ENCODE measurements at regions not wholly inside any gene's neighbourhood (a gene's known extent, or its start where the extent isn't known, plus 50 kb on each side); places are given as distances from the start of the nearest gene placed in this dataset.

DNA sequence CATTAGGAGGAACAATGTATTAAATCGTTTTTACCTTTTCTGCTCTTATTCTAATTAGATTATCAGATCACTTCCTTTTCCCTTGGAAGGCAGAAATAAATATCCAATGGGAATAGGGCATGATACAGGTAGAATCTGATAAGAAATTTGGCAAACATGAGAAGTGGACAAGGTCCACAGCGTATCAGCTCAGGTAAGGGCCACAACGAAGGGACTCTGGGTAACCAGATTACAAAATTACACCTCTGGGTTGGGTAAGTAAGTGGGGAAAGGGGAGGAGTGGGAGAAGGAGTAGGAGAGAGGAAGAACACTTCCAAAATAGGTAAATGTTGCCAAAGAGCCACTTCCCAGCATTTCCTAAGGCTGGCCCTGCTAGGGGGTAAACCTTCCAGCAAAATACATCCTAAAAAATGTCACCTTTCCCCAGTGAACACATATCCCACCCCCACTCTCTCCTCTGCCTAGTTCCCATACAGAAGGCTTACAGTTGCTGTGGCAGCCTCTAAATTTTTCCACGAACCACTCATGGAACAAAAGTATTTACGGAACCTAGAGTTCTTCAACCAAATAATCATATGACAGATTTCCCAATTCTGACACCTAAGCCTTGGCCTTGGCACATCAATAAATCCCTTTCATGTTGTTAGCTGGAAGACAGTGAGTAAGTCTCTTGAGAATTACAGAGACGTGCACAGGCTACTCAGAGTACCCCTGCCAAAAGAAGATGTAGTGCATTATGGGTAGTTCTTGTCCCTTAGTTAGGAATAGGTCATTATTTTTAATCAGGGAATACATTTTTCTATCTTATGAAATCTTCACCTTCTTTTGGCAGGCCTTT, 51.5 kb upstream of the DLX6 start:
- TF ChIP-seq, protein P1, sequence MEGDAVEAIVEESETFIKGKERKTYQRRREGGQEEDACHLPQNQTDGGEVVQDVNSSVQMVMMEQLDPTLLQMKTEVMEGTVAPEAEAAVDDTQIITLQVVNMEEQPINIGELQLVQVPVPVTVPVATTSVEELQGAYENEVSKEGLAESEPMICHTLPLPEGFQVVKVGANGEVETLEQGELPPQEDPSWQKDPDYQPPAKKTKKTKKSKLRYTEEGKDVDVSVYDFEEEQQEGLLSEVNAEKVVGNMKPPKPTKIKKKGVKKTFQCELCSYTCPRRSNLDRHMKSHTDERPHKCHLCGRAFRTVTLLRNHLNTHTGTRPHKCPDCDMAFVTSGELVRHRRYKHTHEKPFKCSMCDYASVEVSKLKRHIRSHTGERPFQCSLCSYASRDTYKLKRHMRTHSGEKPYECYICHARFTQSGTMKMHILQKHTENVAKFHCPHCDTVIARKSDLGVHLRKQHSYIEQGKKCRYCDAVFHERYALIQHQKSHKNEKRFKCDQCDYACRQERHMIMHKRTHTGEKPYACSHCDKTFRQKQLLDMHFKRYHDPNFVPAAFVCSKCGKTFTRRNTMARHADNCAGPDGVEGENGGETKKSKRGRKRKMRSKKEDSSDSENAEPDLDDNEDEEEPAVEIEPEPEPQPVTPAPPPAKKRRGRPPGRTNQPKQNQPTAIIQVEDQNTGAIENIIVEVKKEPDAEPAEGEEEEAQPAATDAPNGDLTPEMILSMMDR (IDR thresholded peaks at IDR 0.05), result no peak
- TF ChIP-seq POLR2A (IDR thresholded peaks at IDR 0.05), result no peak
